Hepatocyte (in vitro differentiated cells): ENCODE measurements at regions not wholly inside any gene's neighbourhood (a gene's known extent, or its start where the extent isn't known, plus 50 kb on each side); places are given as distances from the start of the nearest gene placed in this dataset.

Experiments used
- DNase-seq: peaks from one replicate; pipeline ENCODE4 v3.0.0-alpha.2; 2016; ENCODE audit warnings: low spot score
- H2AFZ ChIP-seq: fragments of 200-600 bp; sonication (generic); 2 replicates; pipeline ENCODE4 v1.6.0; 2016; ENCODE audit warnings: antibody characterized with exemption, mild to moderate bottlenecking
- H3K27ac ChIP-seq: fragments of 200-600 bp; sonication (generic); 2 replicates; pipeline ENCODE4 v1.5.1; 2016; ENCODE audit warnings: mild to moderate bottlenecking
- H3K27me3 ChIP-seq: fragments of 200-600 bp; sonication (generic); 2 replicates; pipeline ENCODE4 v1.6.1; 2016
- H3K36me3 ChIP-seq: fragments of 200-600 bp; sonication (generic); replicated peaks from 2 replicates; pipeline ENCODE4 v1.5.1; 2016; ENCODE audit warnings: low read depth; ENCODE audit not compliant: insufficient read depth
- H3K4me1 ChIP-seq: fragments of 200-600 bp; sonication (generic); 2 replicates; pipeline ENCODE4 v1.5.1; 2016; ENCODE audit warnings: mild to moderate bottlenecking, moderate library complexity; ENCODE audit not compliant: insufficient read depth
- H3K4me2 ChIP-seq: fragments of 200-600 bp; sonication (generic); 2 replicates; pipeline ENCODE4 v1.6.0; 2016
- H3K4me3 ChIP-seq: fragments of 200-600 bp; sonication (generic); 2 replicates; pipeline ENCODE4 v1.5.1; 2016; ENCODE audit warnings: mild to moderate bottlenecking
- H3K79me2 ChIP-seq: fragments of 200-600 bp; sonication (generic); 2 replicates; pipeline ENCODE4 v1.6.0; 2017; ENCODE audit warnings: mild to moderate bottlenecking
- H3K9me2 ChIP-seq: fragments of 200-600 bp; sonication (generic); replicated peaks from 2 replicates; pipeline ENCODE4 v1.6.0; 2017; ENCODE audit warnings: mild to moderate bottlenecking; ENCODE audit not compliant: insufficient read depth
- H3K9me3 ChIP-seq: fragments of 200-600 bp; sonication (generic); 2 replicates; pipeline ENCODE4 v1.5.1; 2016; ENCODE audit warnings: low read depth, mild to moderate bottlenecking
- H4K20me1 ChIP-seq: fragments of 200-600 bp; sonication (generic); 2 replicates; pipeline ENCODE4 v1.6.0; 2016; ENCODE audit warnings: mild to moderate bottlenecking; ENCODE audit not compliant: insufficient read depth, poor library complexity, severe bottlenecking
- CTCF ChIP-seq: fragments of 200-600 bp; sonication (generic); IDR thresholded peaks from 2 replicates; pipeline ENCODE4 v1.5.1; 2016; ENCODE audit warnings: antibody characterized with exemption, mild to moderate bottlenecking; ENCODE audit not compliant: poor library complexity
- EZH2 ChIP-seq: fragments of 200-600 bp; sonication (generic); IDR thresholded peaks from 2 replicates; pipeline ENCODE4 v1.6.1; 2016; ENCODE audit warnings: antibody characterized with exemption, mild to moderate bottlenecking, borderline replicate concordance
- EZH2phosphoT487 ChIP-seq: fragments of 200-600 bp; sonication (generic); IDR thresholded peaks from one replicate; pipeline ENCODE4 v1.6.1; 2018; ENCODE audit warnings: antibody characterized with exemption, mild to moderate bottlenecking, low read depth, moderate library complexity; ENCODE audit not compliant: unreplicated experiment, severe bottlenecking
- WGBS: methylation state at CpG from one replicate; pipeline ENCODE4 v1.1.6; 2016; ENCODE audit warnings: low lambda C conversion rate; ENCODE audit errors: missing lambda C conversion rate; 5-methylcytosine and 5-hydroxymethylcytosine counted together

GRCh38 chr4:160247091-160247656 is 1144.3 kb downstream of the RAPGEF2 start:
- Histone ChIP-seq H3K9me2 (no peaks in the 10 kb centered on the region), H3K4me1 (no peaks in the 10 kb centered on the region), H3K36me3 (no peaks in the 10 kb centered on the region), H4K20me1 (no peaks in the 10 kb centered on the region), H2AFZ (no peak overlapping the region), H3K79me2 (no peaks in the 10 kb centered on the region), H3K27me3 (no peaks in the 10 kb centered on the region), H3K4me3 (no peak overlapping the region), H3K27ac (no peak overlapping the region), H3K4me2 (no peak overlapping the region), H3K9me3 (no peaks in the 10 kb centered on the region)
- DNase-seq = no peak
- TF ChIP-seq EZH2 (no peak), EZH2phosphoT487 (no peak), CTCF (no peak)
- WGBS = 93% methylated on average over 7 of the region's 7 CpGs

- TF ChIP-seq CTCF (no peak), EZH2phosphoT487 (no peak), EZH2 (no peak)
- Histone ChIP-seq H2AFZ (no peak overlapping the region), H3K79me2 (no peaks in the 10 kb centered on the region), H3K36me3 (no peaks in the 10 kb centered on the region), H3K27ac (no peak overlapping the region), H3K9me2 (no peaks in the 10 kb centered on the region), H3K4me2 (no peak overlapping the region), H3K27me3 (no peaks in the 10 kb centered on the region), H3K9me3 (no peaks in the 10 kb centered on the region), H3K4me1 (no peaks in the 10 kb centered on the region), H4K20me1 (no peaks in the 10 kb centered on the region), H3K4me3 (no peak overlapping the region)
- no peak for DNase-seq
- 89% methylated on average over 3 of the region's 3 CpGs for WGBS
Observed at GRCh38 chr4:160251522-160252170, 1148.8 kb downstream of the RAPGEF2 start.

GRCh38 chr4:160257318-160257717 is 1154.4 kb downstream of the RAPGEF2 start:
- Histone ChIP-seq H3K27ac (no peak overlapping the region), H3K9me3 (no peaks in the 10 kb centered on the region), H3K36me3 (no peaks in the 10 kb centered on the region), H3K4me3 (no peak overlapping the region), H3K9me2 (no peaks in the 10 kb centered on the region), H4K20me1 (no peaks in the 10 kb centered on the region), H3K79me2 (no peaks in the 10 kb centered on the region), H3K4me2 (no peak overlapping the region), H2AFZ (no peak overlapping the region), H3K27me3 (no peaks in the 10 kb centered on the region), H3K4me1 (no peaks in the 10 kb centered on the region)
- 92% methylated on average over 2 of the region's 2 CpGs for WGBS
- no peak for TF ChIP-seq EZH2phosphoT487
- TF ChIP-seq CTCF = no peak
- no peak for TF ChIP-seq EZH2
- DNase-seq = no peak
